Fibroblast of skin of left quadriceps (primary cell): ENCODE measurements at regions not wholly inside any gene's neighbourhood (a gene's known extent, or its start where the extent isn't known, plus 50 kb on each side); places are given as distances from the start of the nearest gene placed in this dataset.
"Not testable (repeated sequence)": the region's sequence is repeated elsewhere in the genome, so short reads cannot be mapped to it uniquely, and the experiment has no call there.

Experiments
- DNase-seq, 2 experiments: peaks; one replicate each; pipeline ENCODE4 v3.0.0-alpha.2; 2013; ENCODE audit warnings: low read depth in 2 of 2

GRCh38 chr7:10468908-10469307, 504.8 kb upstream of the PHF14 start:
- DNase-seq: no peak

DNA sequence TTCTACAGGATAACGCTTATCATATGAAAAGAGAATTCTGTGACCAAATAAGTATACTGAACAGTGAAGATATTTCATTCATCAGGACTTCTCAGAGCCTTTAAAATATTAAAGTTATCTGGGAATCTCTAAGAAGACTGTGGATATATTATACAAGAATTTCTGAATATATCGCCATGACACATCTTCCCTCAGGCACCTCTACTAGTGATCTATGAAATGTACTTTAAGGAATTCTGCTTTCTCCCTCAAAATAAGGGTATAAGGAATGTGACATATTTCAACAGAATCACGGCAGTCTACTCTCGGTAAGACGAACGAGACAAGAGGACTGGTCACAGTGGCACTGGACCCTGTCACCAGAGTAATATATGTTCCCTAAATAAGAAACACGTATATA, 504.2 kb upstream of the PHF14 start:
- no peak for DNase-seq

DNA sequence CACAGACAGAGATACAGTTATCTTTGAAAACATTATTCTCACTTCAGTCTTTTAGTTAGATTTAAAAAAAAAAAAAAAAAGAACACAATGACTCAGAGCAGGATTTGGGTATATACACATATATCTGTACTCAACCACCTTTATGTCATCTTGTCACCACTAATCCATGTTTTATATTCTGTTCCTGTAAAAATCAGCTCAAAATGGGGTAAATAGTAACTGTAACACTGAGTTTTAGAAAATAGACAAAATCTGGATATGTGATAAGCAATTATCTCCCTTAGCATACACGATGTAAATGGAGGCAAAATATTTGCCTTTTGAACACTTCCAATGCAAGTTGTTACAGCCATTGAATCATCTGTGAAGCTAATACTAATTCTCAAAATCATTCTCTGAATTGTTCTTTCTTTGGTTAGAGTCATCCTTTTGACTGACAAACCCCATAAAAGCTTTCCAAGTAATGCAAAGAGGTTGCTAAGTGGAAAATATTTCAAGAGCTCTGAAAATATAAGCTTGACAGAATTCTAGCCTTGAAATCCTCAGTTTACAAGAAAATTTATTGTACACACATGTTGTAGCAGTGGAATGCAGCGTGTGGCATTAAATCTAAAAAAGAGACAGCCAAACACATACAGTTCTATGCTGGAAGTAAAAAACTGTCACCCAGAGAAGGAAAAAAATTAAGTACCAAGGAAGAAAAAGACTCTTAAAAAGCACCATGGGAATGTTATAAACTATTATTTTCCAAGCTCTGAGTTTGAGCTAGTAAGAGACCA, 502.2 kb upstream of the PHF14 start:
- DNase-seq: no peak

- no peak for DNase-seq
Observed at GRCh38 chr7:10472115-10472514, 501.6 kb upstream of the PHF14 start.

- no peak for DNase-seq
Observed at GRCh38 chr7:10473569-10473968, 500.1 kb upstream of the PHF14 start.

- no peak for DNase-seq
Observed at GRCh38 chr7:10474048-10474447, 499.6 kb upstream of the PHF14 start.

GRCh38 chr7:10475940-10476641, 497.6 kb upstream of the PHF14 start:
- no peak for DNase-seq

GRCh38 chr7:10476642-10477041, 497.0 kb upstream of the PHF14 start:
- no peak for DNase-seq

DNA sequence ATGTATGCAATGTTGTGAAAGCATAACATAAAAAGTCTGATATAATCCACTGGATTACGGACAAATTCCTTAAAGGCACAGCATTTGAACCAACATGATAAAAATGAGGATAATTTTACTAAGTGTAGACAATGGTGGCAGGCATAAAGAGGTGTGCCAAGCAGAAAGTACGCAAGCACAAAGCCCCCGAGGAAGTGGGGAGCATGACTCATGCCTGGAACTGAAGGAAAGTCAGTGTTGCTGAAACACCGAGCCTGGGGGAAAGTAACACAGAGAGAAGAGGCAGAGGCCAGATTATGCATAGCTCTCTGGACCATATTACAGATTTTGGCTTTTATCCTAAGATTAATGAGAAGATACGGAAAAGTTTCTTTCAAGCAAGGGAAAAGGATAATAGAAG, 490.0 kb upstream of the PHF14 start:
- DNase-seq: no peak

DNA sequence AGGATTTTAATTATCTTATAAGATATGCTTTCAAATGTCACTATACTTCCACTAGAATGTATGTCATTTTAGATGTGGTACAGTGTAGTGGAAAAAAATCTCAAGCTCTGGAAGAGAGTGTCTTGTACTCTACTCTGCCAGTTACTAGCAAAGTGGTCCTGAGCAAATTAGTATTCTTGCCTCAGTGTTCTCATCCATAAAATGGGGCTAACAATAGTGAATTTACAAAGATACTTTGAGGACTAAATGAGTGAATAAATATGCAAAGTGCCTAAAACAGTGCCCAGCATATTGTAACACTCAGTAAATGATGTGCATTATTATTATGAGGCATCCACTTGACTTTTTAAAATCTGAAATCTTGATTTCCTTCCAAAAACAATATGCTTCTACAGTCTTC, 488.9 kb upstream of the PHF14 start:
- DNase-seq: no peak

- DNase-seq: not testable (repeated sequence)
Observed at GRCh38 chr7:10501206-10501884, 472.3 kb upstream of the PHF14 start.

DNA sequence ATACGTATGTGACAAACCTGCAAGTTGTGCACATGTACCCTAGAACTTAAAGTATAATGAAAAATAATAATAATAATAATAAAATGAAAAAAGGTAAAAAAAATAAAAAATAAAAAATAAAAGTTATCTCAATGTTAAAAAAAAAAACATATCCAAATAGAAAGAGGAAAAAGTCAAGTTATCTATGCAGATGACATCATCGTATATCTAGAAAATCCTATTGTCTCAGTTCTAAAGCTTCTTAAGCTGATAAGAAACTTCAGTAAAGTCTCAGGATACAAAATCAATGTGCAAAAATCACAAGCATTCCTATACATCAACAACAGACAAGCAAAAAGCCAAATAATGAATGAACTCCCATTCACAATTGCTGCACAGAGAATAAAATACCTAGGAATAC, 466.6 kb upstream of the PHF14 start:
- no peak for DNase-seq

DNA sequence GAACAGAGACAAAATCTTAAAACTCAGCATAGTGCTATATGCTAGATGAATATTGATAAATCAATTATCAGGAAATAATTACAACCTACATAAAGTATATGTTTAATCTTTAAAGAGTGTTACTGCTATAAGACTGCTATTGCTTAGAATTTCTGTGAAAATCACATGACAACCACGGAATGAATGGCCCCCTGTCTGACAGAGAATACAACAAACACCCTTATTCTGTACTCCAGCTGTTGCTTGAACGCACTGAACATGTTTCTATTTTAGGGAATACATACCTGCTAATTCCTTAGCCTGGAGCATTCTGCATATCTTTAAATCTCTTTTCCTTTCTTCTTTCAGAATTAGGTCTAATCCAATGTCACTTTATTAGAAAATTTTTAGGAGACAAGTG, 452.4 kb upstream of the PHF14 start:
- no peak for DNase-seq

GRCh38 chr7:10533429-10533828, 440.2 kb upstream of the PHF14 start:
- not testable (repeated sequence) for DNase-seq

DNA sequence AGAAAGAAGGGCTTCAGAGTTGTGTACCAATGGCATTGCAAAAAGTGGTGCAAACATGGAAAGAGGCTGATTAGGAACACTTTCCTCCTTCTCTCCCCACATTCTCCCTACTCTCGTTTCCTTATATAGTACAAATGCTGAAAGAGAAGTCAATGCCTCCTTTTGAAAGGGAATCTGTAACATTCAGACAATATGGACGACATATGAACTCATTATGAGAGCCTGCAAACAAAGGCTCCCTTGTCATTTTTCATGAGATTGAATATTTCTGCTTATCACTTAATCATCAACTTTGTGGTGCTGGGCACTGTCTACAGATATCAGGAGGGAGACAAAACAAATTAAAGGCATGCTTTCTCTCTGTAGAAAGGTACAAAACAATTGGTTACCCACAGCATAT, 437.1 kb upstream of the PHF14 start:
- DNase-seq: no peak

DNA sequence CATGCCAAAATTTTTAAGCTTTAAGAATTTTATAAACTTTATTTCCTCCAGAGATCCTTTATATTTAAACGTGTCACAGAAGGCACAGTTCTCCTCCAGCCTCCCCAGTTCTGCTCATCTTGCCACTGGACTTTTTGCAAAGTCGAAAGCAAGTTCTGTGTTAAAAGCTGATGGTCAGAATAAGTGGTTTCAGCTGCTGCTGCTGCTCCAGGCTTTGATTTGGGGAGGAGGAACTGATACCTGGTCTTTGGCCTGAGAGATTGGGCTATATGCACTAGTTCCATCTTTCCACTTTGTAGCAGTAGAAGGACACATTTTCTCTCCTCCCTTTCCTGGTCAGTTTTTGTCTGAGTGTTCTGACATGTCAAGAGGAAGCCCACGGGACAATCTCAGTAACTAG, 435.9 kb upstream of the PHF14 start:
- no peak for DNase-seq

- no peak for DNase-seq
Observed at GRCh38 chr7:10557375-10557774, 416.3 kb upstream of the PHF14 start.

GRCh38 chr7:10560497-10560896, 413.2 kb upstream of the PHF14 start:
- DNase-seq: no peak

- no peak for DNase-seq
Observed at GRCh38 chr7:10568891-10569290, 404.8 kb upstream of the PHF14 start.

GRCh38 chr7:10571759-10572158, 401.9 kb upstream of the PHF14 start:
- DNase-seq: no peak

DNA sequence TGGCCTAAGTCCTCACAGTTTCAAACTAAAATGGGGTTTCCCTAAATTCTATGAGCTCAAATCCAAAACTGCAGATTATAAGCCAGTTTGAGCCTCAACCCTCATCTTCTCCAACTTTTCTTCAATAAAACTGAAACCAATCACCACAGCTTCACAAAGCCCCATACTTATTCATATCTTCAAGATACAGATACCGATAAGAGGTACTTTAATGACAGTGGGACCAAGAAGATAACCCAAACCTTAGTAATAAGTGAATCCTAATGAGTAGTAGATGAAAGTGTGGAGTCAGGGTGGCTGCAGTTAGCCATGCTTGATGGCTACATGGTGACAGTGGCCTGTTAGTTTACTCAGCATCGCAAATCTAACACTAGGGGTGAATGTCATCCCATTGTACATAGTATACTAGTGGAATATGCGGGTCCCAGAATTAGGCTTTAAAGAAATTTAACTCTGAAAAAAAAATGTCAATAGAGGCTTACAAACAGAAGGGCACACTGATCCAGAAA, 395.8 kb upstream of the PHF14 start:
- no peak for DNase-seq

- no peak for DNase-seq
Observed at GRCh38 chr7:10579561-10579960, 394.1 kb upstream of the PHF14 start.

DNA sequence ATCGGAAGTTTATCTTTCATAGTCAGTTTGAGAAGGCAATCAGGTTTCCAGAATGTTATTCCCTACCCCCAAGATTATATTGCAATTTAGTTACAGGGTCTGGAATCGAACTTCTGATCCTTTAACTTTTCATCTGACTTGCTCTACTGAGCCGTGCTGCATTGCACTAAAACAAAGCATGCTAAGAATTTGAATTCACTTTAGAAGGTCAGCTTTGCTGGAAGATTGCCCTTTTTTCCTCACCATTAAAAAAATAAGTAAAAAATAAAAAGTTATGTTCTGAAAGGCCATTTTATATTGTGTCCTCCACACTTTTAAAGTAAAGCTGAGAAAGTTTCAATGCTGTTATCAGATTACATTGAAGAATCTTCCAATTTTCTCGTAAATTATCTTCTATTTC, 388.8 kb upstream of the PHF14 start:
- DNase-seq: no peak
